ENCODE measurements at regions not wholly inside any gene's neighbourhood (a gene's known extent, or its start where the extent isn't known, plus 50 kb on each side); places are given as distances from the start of the nearest gene placed in this dataset.
"Not testable (repeated sequence)": the region's sequence is repeated elsewhere in the genome, so short reads cannot be mapped to it uniquely, and the experiment has no call there.

GRCh38 chrX:16319929-16320328 is 152.6 kb downstream of the MAGEB17 start:
- DNase-seq (ENCODE audit: low read depth in 2 of 2, low spot score in 1 of 2) = no peak

GRCh38 chrX:16320765-16321355 is 153.6 kb downstream of the MAGEB17 start:
- no peak for DNase-seq (ENCODE audit: low read depth in 2 of 2, low spot score in 1 of 2)

GRCh38 chrX:16333453-16333852 is 166.2 kb downstream of the MAGEB17 start:
- no peak for DNase-seq (ENCODE audit: low read depth in 2 of 2, low spot score in 1 of 2)

GRCh38 chrX:16335181-16335580 is 167.9 kb downstream of the MAGEB17 start:
- no peak for DNase-seq (ENCODE audit: low read depth in 2 of 2, low spot score in 1 of 2)

GRCh38 chrX:16347968-16348670 is 180.8 kb downstream of the MAGEB17 start:
- no peak for DNase-seq (ENCODE audit: low read depth in 2 of 2, low spot score in 1 of 2)

- DNase-seq (ENCODE audit: low read depth in 2 of 2, low spot score in 1 of 2) = no peak
These were observed 190.6 kb downstream of the MAGEB17 start for GRCh38 chrX:16357902-16358301.

GRCh38 chrX:16360056-16360455 is 192.8 kb downstream of the MAGEB17 start:
- DNase-seq (ENCODE audit: low read depth in 2 of 2, low spot score in 1 of 2) = not testable (repeated sequence)

GRCh38 chrX:16368696-16369095 is 201.4 kb downstream of the MAGEB17 start:
- DNase-seq (ENCODE audit: low read depth in 2 of 2, low spot score in 1 of 2) = no peak

GRCh38 chrX:16376056-16376455 is 208.8 kb downstream of the MAGEB17 start:
- DNase-seq (ENCODE audit: low read depth in 2 of 2, low spot score in 1 of 2) = no peak

- DNase-seq (ENCODE audit: low read depth in 2 of 2, low spot score in 1 of 2) = no peak
These were observed 218.8 kb downstream of the MAGEB17 start for GRCh38 chrX:16386126-16386525.

- DNase-seq (ENCODE audit: low read depth in 2 of 2, low spot score in 1 of 2) = no peak
These were observed 225.3 kb downstream of the MAGEB17 start for GRCh38 chrX:16392597-16392996.

- DNase-seq (ENCODE audit: low read depth in 2 of 2, low spot score in 1 of 2) = no peak
These were observed 227.0 kb downstream of the MAGEB17 start for GRCh38 chrX:16394290-16394689.

GRCh38 chrX:16403808-16404207 is 236.5 kb downstream of the MAGEB17 start:
- no peak for DNase-seq (ENCODE audit: low read depth in 2 of 2, low spot score in 1 of 2)

GRCh38 chrX:16416588-16416987 is 233.4 kb upstream of the S100G start:
- no peak for DNase-seq (ENCODE audit: low read depth in 2 of 2, low spot score in 1 of 2)

- no peak for DNase-seq (ENCODE audit: low read depth in 2 of 2, low spot score in 1 of 2)
These were observed 231.3 kb upstream of the S100G start for GRCh38 chrX:16418650-16419049.

- no peak for DNase-seq (ENCODE audit: low read depth in 2 of 2, low spot score in 1 of 2)
These were observed 222.3 kb upstream of the S100G start for GRCh38 chrX:16427668-16428067.

- DNase-seq (ENCODE audit: low read depth in 2 of 2, low spot score in 1 of 2) = no peak
These were observed 220.6 kb upstream of the S100G start for GRCh38 chrX:16429406-16429805.

GRCh38 chrX:16431266-16431665 is 218.7 kb upstream of the S100G start:
- no peak for DNase-seq (ENCODE audit: low read depth in 2 of 2, low spot score in 1 of 2)

GRCh38 chrX:16433021-16433420 is 216.9 kb upstream of the S100G start:
- DNase-seq (ENCODE audit: low read depth in 2 of 2, low spot score in 1 of 2) = no peak

- no peak for DNase-seq (ENCODE audit: low read depth in 2 of 2, low spot score in 1 of 2)
These were observed 214.5 kb upstream of the S100G start for GRCh38 chrX:16435399-16435986.

- peak; percentile 17 to 22 for DNase-seq (ENCODE audit: low read depth in 2 of 2, low spot score in 1 of 2)
These were observed 213.4 kb upstream of the S100G start for GRCh38 chrX:16436348-16437188.

- DNase-seq (ENCODE audit: low read depth in 2 of 2, low spot score in 1 of 2) = no peak
These were observed 209.5 kb upstream of the S100G start for GRCh38 chrX:16440446-16440845.
